IMR-90 (cell line): ENCODE measurements at regions not wholly inside any gene's neighbourhood (a gene's known extent, or its start where the extent isn't known, plus 50 kb on each side); places are given as distances from the start of the nearest gene placed in this dataset.

ENCODE experiments used
- ATAC-seq: fragments of 200-7000 bp; cut with Tn5 transposase; 2 replicates; pipeline ENCODE4 v1.9.1; 2020; ENCODE audit warnings: low read depth, mild to moderate bottlenecking, moderate library complexity
- BruUV-seq: library from RNA; stranded (reverse); fragments of 400-500 nt; replicated peaks from 2 replicates; lab custom pipeline; 2021; lab: Mats Ljungman, UMichigan
- CTCF ChIA-PET: fragments of 300-600 bp; formaldehyde crosslinking; extraction: SDS; loops from one replicate; lab custom pipeline; 2021; ENCODE audit warnings: antibody characterized with exemption; lab: Yijun Ruan, JAX
- POLR2A ChIA-PET: fragments of 300-600 bp; sonication (Branson Sonifier 250); formaldehyde crosslinking; loops from one replicate; lab custom pipeline; 2022; ENCODE audit warnings: antibody characterized with exemption; ENCODE audit not compliant: unreplicated experiment; lab: Charles Lee
- DNase-seq: peaks from one replicate; pipeline ENCODE4 v3.0.0; 2013
- H2AFZ ChIP-seq: replicated peaks from 2 replicates; pipeline ENCODE3; 2013; ENCODE audit warnings: low read length, mild to moderate bottlenecking; ENCODE audit not compliant: poor library complexity
- H2AK5ac ChIP-seq: 2 replicates; pipeline ENCODE4 v1.6.1; 2013; ENCODE audit warnings: low read depth, low read length, inconsistent platforms
- H2AK9ac ChIP-seq: replicated peaks from 2 replicates; pipeline ENCODE3; 2013; ENCODE audit warnings: mild to moderate bottlenecking, low read depth, low read length, moderate library complexity; ENCODE audit not compliant: poor library complexity
- H2BK120ac ChIP-seq: 2 replicates; pipeline ENCODE4 v1.6.1; 2013; ENCODE audit warnings: low read depth, low read length, inconsistent platforms
- H2BK15ac ChIP-seq: 3 replicates; pipeline ENCODE4 v1.6.1; 2013; ENCODE audit warnings: low read depth, low read length, inconsistent platforms
- H2BK20ac ChIP-seq: 2 replicates; pipeline ENCODE4 v1.6.1; 2013; ENCODE audit warnings: low read depth, mild to moderate bottlenecking, inconsistent platforms, low read length, moderate library complexity
- H2BK5ac ChIP-seq: 2 replicates; pipeline ENCODE4 v1.6.1; 2013; ENCODE audit warnings: mild to moderate bottlenecking, low read depth, low read length, inconsistent platforms; ENCODE audit not compliant: poor library complexity, severe bottlenecking
- H3K14ac ChIP-seq: replicated peaks from 2 replicates; pipeline ENCODE4 v1.6.1; 2013; ENCODE audit warnings: low read depth, low read length, inconsistent platforms
- H3K18ac ChIP-seq: 2 replicates; pipeline ENCODE4 v1.6.1; 2013; ENCODE audit warnings: low read depth, low read length, control low read depth
- H3K23ac ChIP-seq: 2 replicates; pipeline ENCODE4 v1.6.1; 2013; ENCODE audit warnings: low read depth, low read length, inconsistent platforms
- H3K27ac ChIP-seq: 2 replicates; pipeline ENCODE4 v1.5.1; 2013; ENCODE audit warnings: mild to moderate bottlenecking, control low read depth, low read length; ENCODE audit not compliant: insufficient read depth
- H3K27me3 ChIP-seq: 2 replicates; pipeline ENCODE4 v1.6.1; 2013; ENCODE audit warnings: low read length; ENCODE audit not compliant: control insufficient read depth, insufficient read depth
- H3K36me3 ChIP-seq: 2 replicates; pipeline ENCODE4 v1.6.1; 2013; ENCODE audit warnings: low read length, mixed read lengths; ENCODE audit not compliant: control insufficient read depth, insufficient read depth
- H3K4ac ChIP-seq: 2 replicates; pipeline ENCODE4 v1.6.1; 2013; ENCODE audit warnings: low read depth, low read length, inconsistent platforms
- H3K4me1 ChIP-seq: 2 replicates; pipeline ENCODE4 v1.6.1; 2013; ENCODE audit warnings: low read length, mixed read lengths; ENCODE audit not compliant: control insufficient read depth, insufficient read depth
- H3K4me2 ChIP-seq: 2 replicates; pipeline ENCODE4 v1.6.1; 2013; ENCODE audit warnings: low read depth, mild to moderate bottlenecking, control low read depth, low read length, moderate library complexity
- H3K4me3 ChIP-seq: 2 replicates; pipeline ENCODE4 v1.5.1; 2013; ENCODE audit warnings: low read depth, mild to moderate bottlenecking, control low read depth, low read length, moderate library complexity; ENCODE audit not compliant: insufficient read depth
- H3K56ac ChIP-seq: 2 replicates; pipeline ENCODE4 v1.6.1; 2013; ENCODE audit warnings: low read length, inconsistent platforms; ENCODE audit not compliant: insufficient read depth; ENCODE audit errors: extremely low read depth
- H3K79me1 ChIP-seq, 2 experiments: 2 replicates each; pipeline ENCODE4 v1.6.1; 2013; ENCODE audit warnings: low read length in 2 of 2, inconsistent platforms in 1 of 2, low read depth in 1 of 2
- H3K9ac ChIP-seq: 2 replicates; pipeline ENCODE4 v1.6.1; 2013; ENCODE audit warnings: low read depth, low read length, control low read depth
- H3K9me1 ChIP-seq: 2 replicates; pipeline ENCODE4 v1.6.1; 2013; ENCODE audit warnings: low read length, inconsistent platforms; ENCODE audit not compliant: insufficient read depth
- H3K9me3 ChIP-seq: 2 replicates; pipeline ENCODE4 v1.6.1; 2013; ENCODE audit warnings: low read length; ENCODE audit not compliant: control insufficient read depth, insufficient read depth
- H4K20me1 ChIP-seq: 2 replicates; pipeline ENCODE4 v1.6.1; 2013; ENCODE audit warnings: low read length, inconsistent platforms; ENCODE audit not compliant: insufficient read depth
- H4K5ac ChIP-seq: 2 replicates; pipeline ENCODE4 v1.6.1; 2013; ENCODE audit warnings: mild to moderate bottlenecking, low read depth, low read length, control low read depth
- H4K8ac ChIP-seq, 2 experiments: 2 replicates each; pipeline ENCODE4 v1.6.1; 2013; ENCODE audit warnings: low read depth in 2 of 2, low read length in 2 of 2, control low read depth in 1 of 2, inconsistent platforms in 1 of 2
- H4K91ac ChIP-seq: 2 replicates; pipeline ENCODE4 v1.6.1; 2013; ENCODE audit warnings: low read depth, low read length, inconsistent platforms; ENCODE audit not compliant: insufficient read depth
- BHLHE40 ChIP-seq: fragments of 150-350 bp; IDR thresholded peaks from 2 replicates; pipeline ENCODE4 v1.6.1; 2016; ENCODE audit warnings: mild to moderate bottlenecking, low read depth, low read length
- NFE2L2 ChIP-seq: fragments of 150-350 bp; IDR thresholded peaks from 2 replicates; pipeline ENCODE4 v1.6.1; 2016; ENCODE audit warnings: low read depth, mild to moderate bottlenecking, low read length
- RAD21 ChIP-seq: IDR thresholded peaks from 2 replicates; pipeline ENCODE4 v1.6.1; 2012; ENCODE audit warnings: low read length, improper control_type of control experiment
- RCOR1 ChIP-seq: IDR thresholded peaks from 2 replicates; pipeline ENCODE4 v1.6.1; 2012; ENCODE audit warnings: mild to moderate bottlenecking, low read length, improper control_type of control experiment; ENCODE audit not compliant: insufficient replicate concordance
- SMC3 ChIP-seq: fragments of 150-350 bp; IDR thresholded peaks from 2 replicates; pipeline ENCODE4 v1.6.1; 2016; ENCODE audit warnings: low read depth, mild to moderate bottlenecking, antibody characterized with exemption, low read length, moderate library complexity
- WGBS, 2 experiments: methylation state at CpG; one replicate each; pipeline versions ENCODE4 v1.1.5 to v1.1.7; 2013; ENCODE audit warnings: missing lambda C conversion rate in 2 of 2; ENCODE audit not compliant: insufficient read length in 1 of 2; ENCODE audit errors: extremely low coverage in 2 of 2; 5-methylcytosine and 5-hydroxymethylcytosine counted together
- dilution Hi-C: fragments of 300-500 bp; cut with HindIII; formaldehyde crosslinking; loops from one replicate; pipeline ENCODE4 v1.14.3; 2018; ENCODE audit warnings: low sequenced_read_pairs; ENCODE audit not compliant: unreplicated experiment
- in situ Hi-C: fragments of 300-500 bp; cut with MboI; formaldehyde crosslinking; loops from 3 replicates; pipeline ENCODE4 v1.14.3; 2019; ENCODE audit warnings: low sequenced_read_pairs, inconsistent platforms, mixed read lengths
- intact Hi-C: fragments of 100-400 bp; cut with micrococcal nuclease; formaldehyde crosslinking; loops from 2 replicates; pipeline ENCODE4 v1.10.0; 2022

GRCh38 chr12:103011974-103012763, 54.7 kb downstream of the ASCL1 start:
- in situ Hi-C loops (no loop called here), intact Hi-C loops (no loop called here), dilution Hi-C loops (no loop called here)
- no peaks in the 10 kb centered on the region for H3K79me1 ChIP-seq
- no peak overlapping the region for H2BK5ac ChIP-seq
- DNase-seq (no peak), ATAC-seq (no peak)
- no peak overlapping the region for H4K5ac ChIP-seq
- no peaks in the 10 kb centered on the region for H3K9me1 ChIP-seq
- H2BK15ac ChIP-seq = no peak overlapping the region
- no peaks in the 10 kb centered on the region for H4K20me1 ChIP-seq
- no TSS peak for BruUV-seq
- H2BK120ac ChIP-seq = no peak overlapping the region
- H2AFZ ChIP-seq = no peak overlapping the region
- H2AK5ac ChIP-seq = no peak overlapping the region
- H4K91ac ChIP-seq = no peak overlapping the region
- CTCF ChIA-PET = no interaction called here
- peaks cover 8% of the 10 kb centered on the region for H3K9me3 ChIP-seq
- no peak overlapping the region for H3K56ac ChIP-seq
- no peak overlapping the region for H3K4me3 ChIP-seq
- no peak overlapping the region for H2AK9ac ChIP-seq
- no peak for TF ChIP-seq SMC3
- TF ChIP-seq RCOR1 = no peak
- no peak for TF ChIP-seq NFE2L2
- TF ChIP-seq RAD21 = no peak
- no peak for TF ChIP-seq BHLHE40
- no peak overlapping the region for H3K9ac ChIP-seq
- no peak overlapping the region for H4K8ac ChIP-seq
- no peaks in the 10 kb centered on the region for H3K36me3 ChIP-seq
- H3K23ac ChIP-seq = no peak overlapping the region
- no peak overlapping the region for H3K4ac ChIP-seq
- no peak overlapping the region for H3K27ac ChIP-seq
- H3K4me1 ChIP-seq = no peaks in the 10 kb centered on the region
- H3K27me3 ChIP-seq = no peaks in the 10 kb centered on the region
- no peak overlapping the region for H3K18ac ChIP-seq
- WGBS, 2 experiments = no CpG with 5 or more reads among the region's 4 CpGs
- H3K4me2 ChIP-seq = no peak overlapping the region
- no peak overlapping the region for H3K14ac ChIP-seq
- no peak overlapping the region for H2BK20ac ChIP-seq
- POLR2A ChIA-PET = no interaction called here
